ENCODE measurements at regions not wholly inside any gene's neighbourhood (a gene's known extent, or its start where the extent isn't known, plus 50 kb on each side); places are given as distances from the start of the nearest gene placed in this dataset.

DNA sequence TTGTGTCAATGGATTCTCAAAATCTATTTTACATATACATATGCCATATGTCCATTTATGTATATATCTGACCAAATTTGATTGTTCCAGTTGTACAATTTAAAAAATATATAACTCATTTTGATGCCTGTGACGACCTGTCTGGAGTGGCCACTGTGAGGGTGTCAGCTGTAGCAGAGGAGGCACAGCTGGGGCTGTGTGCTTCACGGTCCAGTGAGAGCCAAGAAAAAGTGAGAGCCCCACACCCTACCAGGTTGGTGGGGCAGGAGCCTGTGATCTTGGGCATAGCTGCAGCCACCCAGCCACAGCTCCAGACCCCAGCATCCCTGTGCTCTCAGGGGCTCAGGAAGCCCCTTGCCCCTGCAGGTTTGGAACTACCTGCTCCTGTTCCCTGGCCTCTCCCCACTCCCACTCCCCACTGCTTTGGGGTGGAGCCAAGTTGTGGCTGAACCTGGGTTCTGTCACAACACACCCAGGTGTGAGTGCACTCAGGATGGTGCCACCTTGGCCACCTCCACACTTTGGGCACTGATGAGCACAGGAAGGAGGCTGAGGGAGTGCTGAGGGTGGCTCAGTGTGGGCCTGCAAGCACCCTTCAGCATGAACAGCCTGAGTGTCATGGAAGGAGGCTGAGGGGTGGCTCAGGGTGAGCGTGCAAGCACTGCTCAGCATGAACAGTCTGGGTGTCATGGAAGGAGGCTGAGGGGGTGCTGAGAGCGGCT lies 161.1 kb upstream of the ROBO1 start:
- no peak for FAIRE-seq

DNA sequence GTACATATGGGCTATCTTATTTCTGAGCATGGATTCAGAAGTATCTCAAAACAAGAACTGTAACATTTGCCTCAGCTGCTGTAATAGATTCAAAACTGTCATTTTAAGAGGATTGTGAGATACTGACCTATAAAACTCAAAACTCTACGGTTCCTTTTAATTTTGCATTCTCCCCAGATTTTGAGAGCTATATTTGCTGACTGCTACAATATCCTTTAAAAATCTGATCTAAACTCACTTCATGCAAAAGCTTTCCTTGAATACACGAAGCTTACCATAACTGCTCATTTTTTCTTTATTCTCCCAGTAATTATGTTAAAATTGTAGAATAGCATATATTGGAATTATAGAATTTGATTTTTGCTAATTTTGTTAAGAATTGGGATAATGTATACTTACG lies 158.7 kb upstream of the ROBO1 start:
- no peak for FAIRE-seq

DNA sequence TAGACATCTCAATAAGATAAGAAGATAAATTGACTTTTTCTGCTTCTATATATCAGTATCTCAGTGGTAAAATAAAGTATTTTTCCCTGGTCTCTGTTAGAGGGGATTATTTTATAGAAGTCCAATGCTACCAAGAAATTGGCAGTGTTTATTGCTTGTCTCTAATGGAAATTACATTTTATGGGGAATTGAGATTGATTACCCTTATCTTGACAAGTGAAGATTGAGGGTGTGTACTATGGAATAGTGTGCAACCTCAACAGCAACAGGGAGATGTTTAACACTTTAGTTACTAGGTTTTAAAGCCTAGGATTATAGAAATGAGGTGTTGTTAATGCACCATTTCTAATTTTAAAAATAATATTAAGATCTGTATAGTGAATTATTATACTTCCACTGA lies 154.8 kb upstream of the ROBO1 start:
- no peak for FAIRE-seq

DNA sequence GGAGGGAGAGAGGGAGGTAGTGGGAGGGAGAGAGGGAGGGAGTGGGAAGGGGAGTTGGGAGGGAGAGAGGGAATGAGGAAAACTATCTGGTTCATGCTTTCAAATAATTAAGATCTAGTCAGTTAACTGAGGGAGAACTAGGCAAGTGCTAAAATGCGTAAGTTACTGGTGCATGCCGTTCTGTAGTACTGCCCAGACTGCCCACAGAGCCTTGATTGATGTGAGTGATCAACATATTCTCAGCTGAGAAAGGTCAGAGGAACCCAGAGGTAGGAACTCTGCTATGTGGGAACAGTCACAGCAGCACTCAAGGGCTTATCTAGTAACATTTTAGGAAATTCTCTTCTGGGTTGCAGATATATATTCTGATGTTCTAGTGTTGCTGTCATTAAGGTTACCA lies 149.8 kb upstream of the ROBO1 start:
- no peak for FAIRE-seq

DNA sequence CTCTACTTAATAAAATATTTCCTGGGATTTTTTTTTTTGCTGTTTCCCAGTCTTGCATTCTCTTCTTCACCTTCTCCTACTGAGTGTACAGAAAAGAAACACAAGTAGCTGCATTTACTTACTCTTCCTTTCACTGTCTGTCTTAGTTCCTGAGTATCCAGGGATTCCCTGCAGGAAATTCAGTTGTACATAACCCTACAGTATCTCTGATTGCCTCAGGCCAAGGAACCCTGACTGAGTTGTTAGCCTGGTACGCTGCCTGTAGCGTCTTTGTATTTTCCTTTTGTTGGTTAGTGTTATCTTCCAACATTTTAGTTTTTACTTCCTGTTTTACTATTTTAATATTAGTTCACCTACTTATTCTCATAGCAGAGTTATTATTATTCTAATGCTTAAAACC lies 142.5 kb upstream of the ROBO1 start:
- FAIRE-seq, result no peak

DNA sequence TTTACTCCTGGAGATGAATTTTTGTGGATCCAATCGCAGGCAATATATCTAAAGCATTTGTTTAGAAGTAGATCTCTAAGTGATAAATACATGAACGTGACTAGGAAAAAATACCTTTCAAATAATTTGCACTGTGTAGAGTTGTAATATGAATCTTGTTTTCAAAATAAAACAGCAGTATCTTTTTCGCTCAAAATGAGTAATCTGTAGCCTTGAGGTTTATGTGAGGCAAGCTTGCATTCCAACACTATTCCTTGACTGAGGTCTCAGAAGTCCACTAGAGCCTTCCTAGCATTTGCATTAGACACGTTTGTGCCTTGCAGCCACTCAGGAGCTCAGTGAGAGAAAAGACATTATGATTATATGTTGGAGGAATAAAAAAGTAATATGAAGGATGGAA lies 138.3 kb upstream of the ROBO1 start:
- FAIRE-seq, result no peak

DNA sequence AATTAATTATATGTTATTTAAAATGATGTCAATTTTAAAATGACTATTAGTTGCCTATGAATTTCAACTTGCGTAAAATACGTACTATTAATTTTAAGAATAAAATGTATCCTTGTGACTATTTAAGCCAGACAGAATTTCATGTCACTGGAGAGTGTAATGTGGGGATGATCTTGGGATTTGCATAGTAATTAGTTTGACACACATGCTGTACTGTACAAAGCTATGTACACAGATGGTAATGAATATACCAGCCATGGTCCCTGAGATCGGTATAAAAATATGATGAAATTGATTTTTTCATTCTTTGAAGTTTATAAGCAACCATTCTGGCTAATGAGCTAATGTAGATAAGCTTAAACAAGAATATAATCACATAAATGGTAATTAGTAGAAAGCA lies 134.4 kb upstream of the ROBO1 start:
- peak; percentile 70 for FAIRE-seq

DNA sequence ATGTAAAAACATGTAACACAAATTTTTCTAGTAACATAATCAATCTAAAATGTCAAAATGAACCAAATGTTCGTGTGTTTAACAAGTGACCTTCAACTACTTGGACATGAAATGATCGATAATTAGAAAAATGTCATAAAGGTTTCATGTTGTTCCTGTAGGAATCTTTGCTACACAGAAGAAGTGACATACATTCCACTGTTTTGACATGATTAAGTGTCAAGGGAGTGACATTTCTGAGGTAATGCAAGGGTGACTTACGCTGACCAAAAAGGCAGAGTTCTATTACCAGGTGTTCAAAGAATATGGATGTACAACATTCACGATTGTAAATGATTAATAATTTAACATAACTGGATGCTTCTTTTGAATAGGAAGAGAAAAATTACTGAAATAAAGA lies 131.1 kb upstream of the ROBO1 start:
- no peak for FAIRE-seq

DNA sequence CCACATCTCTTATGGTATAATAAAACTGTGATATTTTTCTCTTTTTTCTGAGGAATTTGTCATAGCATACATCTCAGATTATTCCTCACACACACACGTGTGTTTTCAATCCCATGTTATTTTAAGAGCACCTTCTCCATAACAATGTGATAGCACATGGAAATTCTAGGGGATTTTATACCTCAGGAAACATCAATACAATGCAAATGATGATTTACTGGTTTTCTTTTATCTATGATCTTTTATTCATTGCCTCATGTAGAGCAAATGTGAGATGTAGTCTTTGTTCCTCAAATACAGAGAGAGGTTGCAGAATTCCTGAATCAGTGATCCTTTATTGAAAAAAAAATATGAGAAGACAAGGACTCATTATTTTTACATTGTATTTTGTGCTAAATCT lies 128.3 kb upstream of the ROBO1 start:
- FAIRE-seq, result no peak

DNA sequence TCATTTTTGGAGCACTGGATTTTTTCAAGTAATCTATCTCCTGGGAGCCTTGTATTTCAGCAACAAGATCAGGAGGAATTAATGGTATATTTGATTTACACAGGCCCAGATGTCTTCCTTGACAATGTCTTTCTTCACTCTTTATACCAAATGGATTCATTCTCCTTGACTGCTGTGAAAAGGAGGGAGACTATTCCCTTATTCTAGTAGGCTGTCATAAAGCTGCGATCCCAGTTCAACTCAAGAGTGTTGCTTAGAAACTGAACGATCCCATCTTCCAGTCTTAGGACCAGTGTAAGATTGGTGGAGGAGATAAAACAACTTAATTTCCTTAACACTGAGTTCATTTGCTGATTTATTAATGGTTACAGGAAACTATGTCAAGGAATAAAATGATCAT lies 119.4 kb upstream of the ROBO1 start:
- no peak for FAIRE-seq

DNA sequence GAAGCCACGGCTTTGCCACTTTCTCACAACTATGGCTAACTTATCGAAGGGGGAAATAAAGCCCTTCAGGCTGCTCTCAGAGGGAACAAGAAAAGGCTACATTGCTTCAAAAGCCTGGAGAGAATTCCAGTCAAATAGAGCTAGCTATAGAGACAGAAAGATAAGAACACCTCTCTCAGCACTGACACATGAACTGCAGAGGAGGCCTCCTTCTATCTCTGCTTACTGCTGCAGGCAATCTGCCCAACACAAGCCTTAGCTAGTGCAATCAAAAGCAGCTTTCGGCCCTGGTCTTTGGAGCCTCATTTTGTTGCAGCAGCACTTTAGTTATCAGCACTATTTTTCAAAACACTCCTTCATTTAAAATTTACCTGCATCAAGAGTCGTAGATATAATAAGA lies 118.4 kb upstream of the ROBO1 start:
- FAIRE-seq, result no peak

DNA sequence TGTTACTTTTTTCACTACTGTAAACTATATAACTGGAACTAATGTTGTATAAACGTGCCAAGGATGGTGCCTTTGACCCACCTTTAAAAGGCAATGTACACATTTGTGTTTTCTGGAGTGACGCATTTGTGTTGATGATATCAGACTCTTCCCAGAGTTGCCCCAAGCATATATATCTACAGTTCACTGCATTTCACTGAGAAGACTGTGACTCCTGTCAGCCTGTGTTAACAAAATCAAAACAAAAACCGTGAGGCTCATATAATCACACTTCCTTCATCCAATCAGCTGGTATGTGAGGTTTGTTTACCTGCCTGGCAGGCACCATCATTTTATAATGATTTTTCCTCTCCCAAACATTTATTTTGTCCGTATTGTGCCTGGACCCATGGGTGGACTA lies 117.6 kb upstream of the ROBO1 start:
- FAIRE-seq, result no peak

DNA sequence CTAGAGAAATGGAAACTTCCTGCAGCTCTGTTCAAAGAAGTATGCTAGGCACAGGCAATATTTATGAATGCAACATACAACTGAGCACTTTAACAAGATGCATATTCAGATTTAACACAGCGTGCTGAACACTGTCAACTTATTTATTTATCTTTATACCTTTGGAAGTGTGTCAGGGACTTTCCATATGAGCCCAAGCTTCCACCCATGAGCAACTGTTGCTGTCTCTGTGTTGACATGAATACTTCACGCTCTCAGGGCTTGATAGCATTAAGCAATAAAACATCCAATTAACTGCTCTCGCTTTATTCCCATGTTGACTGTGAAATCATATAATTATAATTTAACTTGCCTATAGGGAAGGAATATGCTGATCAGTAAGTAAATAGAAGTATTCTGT lies 116.6 kb upstream of the ROBO1 start:
- FAIRE-seq, result no peak

DNA sequence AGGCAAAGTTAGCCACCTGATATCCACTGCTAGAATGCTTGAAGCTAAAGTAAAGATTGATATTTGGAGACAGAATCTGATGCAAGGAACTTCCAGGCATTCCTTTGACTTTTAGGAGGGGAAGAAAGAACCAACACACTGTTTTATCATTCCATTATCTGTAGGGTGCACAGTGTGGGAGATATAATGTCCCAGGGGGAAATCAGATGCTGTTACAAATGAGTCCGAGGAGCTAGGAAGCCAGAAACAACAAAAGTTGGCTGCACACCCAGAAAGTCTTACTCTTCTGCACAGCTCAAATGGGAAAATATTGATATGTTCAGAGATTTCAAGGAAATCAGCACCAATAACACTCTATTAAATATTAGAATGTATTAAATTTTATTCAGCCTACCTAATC lies 113.6 kb upstream of the ROBO1 start:
- no peak for FAIRE-seq

DNA sequence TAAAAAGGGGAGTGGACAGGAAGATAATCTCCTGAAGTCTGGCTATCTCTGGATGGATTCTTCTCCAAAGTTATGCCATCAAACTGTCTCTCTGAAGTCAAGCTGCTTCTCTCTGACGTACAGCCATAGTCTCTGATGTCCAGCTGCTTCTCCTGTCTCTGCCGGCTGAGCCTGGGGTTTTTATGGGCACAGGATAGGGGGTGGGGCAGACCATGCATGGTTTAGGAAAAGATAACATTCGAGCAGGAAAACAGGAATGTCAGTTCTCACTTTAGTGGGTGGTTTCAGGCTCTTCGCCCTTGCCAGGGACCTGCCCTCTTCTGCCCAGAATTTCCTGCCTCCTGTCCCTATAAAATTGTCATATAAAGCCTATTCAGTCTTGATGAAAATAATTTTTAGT lies 110.9 kb upstream of the ROBO1 start:
- no peak for FAIRE-seq

DNA sequence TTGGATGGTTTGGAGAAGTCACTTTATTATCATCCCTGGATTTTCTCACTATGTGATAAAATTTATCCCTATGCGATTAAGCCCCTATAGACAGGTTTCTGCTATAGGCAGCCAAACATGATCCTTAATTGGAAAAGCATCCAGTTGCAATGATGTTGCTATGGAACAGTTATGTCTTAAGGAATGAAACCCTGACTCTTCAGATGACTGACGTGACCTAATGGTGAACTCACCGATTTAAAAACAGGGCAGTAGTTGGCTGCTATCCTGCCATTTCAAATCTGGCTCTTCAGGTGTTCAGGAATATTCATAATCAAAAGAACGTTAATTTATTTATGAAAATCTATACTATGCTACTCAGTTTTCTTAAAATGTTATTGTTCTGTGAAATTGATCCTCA lies 106.8 kb upstream of the ROBO1 start:
- no peak for FAIRE-seq

DNA sequence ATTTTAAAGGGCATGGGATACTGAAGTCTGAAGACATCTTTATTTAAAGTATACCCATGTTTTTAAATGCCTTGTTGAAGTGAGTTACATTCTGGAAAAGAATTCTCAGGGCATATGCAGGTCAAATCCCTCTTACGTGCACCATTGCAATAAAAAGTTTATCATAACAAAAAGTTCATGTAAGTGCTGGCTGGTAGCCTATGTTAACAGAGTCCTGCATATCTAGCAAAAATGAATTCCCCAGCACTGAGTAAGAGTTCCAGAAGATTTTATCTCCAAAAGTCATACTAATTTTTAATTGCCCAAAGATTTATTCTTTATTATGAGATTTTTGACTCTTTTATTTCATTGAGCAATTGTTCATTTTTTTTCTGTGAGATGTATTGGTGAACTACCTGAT lies 104.7 kb upstream of the ROBO1 start:
- peak; percentile 94 for FAIRE-seq

DNA sequence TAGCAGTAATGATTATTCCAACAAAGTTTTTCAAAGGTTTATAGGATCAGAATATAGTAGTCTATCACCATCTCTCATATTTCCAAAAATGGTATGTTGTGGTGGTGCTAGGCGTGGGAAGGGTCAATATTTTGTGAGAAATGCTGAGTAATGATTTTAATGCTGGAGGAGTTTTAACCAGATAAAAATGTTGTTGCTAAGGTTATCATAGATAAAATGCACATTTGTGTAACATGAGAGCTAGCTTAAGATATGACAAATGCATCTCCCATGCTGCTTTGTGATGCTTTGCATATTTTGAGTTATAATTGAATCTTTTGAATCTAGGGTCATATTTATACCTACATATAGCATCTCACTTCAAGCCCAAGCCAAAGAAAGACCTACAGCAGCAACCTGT lies 103.9 kb upstream of the ROBO1 start:
- FAIRE-seq, result no peak

DNA sequence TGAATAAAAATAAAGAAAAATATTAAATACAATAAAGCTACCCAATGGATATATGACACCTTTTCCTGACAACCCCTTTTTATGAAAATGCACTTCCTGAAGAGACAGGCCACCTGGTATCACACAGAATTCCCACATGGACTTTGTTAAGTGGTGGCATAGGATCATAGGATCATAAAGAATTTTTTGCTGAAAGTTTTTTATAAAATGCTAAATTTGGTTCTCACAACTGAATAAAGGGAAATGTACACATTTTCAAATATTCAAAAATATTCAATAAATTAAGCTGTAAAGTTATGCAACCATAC lies 102.5 kb upstream of the ROBO1 start:
- FAIRE-seq, result no peak

DNA sequence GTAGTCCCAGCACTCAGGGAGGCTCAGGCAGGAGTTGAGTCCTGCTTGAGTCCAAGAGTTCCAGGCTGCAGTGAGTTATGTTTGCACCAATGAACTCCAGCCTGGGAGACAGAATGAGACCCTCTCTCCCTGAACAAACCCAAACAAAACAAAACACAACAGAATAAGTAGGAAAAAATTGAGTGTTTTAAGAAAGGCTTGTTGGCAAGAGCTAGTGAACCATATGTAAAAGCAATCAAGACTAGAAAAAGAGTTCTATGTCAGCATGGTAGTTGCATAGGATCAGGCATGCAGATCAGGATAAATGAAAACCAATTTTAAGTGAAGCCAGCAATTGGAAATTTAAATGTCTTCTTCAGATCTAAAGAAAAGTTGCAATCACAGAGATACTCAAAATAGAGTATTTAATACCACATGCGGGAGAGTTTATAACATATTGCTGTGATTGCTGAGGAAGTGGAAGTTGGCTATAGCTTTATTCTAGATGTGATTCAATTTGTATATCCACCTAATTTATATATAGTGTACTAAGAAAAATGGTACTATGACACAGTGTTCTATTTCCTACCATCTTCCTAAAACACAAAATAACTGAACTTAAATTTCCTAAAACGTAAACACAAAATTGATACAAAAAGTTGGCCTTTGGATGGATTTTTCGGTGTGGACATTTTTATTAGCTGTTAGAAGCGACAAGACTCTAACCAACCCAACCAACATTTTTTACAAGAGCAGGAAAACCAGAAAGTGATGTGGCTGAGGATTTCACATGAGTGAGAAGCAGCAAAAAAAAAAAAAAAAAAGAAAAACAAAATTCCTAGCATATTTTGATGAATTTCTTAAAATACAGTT lies 101.9 kb upstream of the ROBO1 start:
- FAIRE-seq, result no peak

DNA sequence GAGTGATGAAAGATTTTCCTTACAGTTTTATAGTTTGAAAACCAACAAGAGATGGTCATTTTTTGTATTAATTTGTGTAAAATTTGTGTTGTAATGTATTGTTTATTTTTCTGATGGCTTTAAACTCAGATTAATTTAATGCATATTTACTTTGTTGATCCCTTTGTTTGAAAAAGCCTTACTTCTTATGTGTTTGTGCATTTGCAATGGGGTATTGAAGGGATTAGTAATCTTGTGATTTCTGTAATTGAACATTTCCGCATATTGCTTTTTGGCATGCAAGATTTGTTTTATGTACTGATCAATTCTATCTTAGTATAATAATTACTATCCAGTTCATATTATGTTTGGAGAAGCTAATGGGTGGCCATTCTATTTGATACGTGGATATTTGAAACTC lies 98.4 kb upstream of the ROBO1 start:
- FAIRE-seq, result no peak

DNA sequence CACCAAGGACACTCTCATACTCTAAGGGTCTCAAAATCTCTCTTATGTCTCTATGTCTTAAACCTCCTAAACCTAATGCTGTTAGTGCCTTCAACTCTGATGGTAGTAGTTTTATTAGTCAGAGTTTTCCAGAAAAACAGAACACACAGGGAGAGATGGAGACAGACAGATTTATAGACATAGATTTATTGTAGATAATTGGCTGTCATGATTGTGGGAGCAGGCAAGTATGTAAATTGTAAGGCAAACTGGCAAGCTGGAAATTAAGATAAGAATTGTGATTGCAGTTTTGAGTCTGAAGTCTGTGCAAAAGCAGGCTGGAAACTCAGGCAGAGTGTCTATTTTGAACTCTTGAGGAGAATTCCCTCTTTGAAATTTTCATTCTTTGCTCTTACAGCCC lies 96.3 kb upstream of the ROBO1 start:
- FAIRE-seq, result no peak

DNA sequence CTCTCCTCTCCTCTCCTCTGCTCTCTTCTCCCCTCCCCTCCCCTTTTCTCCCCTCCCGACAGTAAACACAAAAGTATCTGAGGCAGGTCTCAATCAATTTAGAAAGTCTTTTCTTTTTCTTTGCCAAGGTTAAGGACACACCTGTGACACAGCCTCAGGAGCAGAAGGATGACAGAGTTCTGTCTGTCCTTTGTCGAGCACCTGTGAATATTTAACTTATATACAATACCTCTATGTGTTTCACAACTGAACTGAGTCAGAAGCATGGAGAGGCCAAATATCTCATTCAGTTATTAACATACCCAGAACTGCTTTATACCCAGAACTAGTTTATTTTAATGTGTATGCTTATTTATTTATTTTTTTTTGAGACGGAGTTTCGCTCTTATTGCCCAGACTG lies 81.1 kb upstream of the ROBO1 start:
- no peak for FAIRE-seq

DNA sequence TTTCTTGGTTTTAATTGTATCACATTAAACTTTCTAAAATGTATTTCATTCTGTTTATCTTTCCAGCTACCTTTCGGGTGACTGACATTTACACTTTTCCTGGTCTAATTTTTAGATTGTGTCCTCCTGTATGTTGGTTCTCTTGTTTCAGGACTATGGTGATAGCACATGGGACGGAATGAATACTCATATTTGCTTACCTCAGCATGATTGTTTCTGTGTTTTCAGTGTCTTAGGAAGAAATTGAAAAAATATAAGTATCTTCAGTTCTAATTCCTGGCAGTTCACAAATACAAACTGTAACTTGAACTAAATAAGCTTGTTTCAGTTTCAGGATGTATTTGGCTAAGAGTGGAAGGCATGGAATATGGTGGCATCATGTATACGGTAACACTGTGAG lies 80.1 kb upstream of the ROBO1 start:
- no peak for FAIRE-seq
